ENCODE measurements at regions not wholly inside any gene's neighbourhood (a gene's known extent, or its start where the extent isn't known, plus 50 kb on each side); places are given as distances from the start of the nearest gene placed in this dataset.

GRCh38 chr1:5595531-5596170, 396.6 kb downstream of the NPHP4 start:
- DNase-seq: no peak

DNA sequence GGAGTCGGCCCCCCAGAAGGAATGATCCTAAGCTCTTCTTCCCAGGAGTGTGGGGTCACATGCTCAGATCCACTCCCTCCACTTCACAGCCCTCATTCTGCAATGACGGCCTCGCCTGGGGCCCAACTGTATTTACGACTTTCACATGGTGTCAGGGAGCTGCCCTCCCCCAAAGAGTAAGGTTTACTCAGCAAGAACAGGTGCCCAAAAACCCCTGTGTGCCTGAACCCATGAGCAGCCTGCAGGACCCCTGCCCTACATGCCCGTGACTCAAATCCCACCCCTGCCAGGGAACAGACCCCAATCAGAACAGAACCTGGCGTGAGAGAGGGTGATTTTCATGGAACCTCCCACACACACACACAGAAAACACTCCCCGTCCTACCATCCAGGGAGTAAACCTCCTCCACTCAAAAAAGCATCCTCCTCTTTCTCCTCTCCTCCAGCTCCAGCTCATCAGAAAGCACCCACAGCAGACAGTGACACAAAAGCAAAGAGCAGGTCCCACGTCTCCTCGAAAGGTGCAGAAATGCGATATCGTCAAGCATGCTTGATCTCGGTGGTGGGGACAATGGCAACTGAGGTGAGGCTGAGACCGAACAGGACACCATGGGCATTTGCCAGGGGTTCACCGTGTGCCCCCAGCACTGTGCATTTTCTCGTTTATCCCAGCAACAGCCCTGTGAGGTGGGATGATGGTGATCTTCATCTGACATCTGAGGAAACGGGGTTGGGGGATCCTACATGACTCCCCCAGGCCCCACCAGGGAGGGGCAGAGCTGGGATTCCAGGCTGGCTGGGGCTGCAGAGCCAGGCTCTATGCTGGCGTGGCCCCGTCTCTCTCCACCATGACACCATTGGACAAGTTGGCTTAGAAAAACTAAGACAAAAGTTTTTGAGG, 397.9 kb downstream of the NPHP4 start:
- DNase-seq: no peak

DNA sequence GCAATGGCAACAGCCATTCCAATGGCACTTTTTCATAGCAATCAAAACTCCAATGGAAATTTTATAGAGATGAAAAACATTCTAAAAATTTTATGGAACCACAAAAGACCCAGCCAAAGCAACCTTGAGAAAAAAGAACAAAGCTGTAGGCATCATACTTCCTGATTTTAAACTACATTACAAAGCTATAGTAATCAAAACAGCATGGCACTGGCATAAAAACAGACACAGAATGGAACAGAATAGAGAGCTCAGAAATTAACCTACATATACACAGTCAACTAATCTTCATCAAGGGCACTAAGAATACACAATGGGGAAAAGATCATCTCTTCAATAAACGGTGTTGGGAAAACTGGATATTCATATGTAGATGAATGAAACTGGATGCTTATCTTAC, 401.5 kb downstream of the NPHP4 start:
- DNase-seq: no peak

- DNase-seq: no peak
Observed at GRCh38 chr1:5586629-5587028, 405.6 kb downstream of the NPHP4 start.

DNA sequence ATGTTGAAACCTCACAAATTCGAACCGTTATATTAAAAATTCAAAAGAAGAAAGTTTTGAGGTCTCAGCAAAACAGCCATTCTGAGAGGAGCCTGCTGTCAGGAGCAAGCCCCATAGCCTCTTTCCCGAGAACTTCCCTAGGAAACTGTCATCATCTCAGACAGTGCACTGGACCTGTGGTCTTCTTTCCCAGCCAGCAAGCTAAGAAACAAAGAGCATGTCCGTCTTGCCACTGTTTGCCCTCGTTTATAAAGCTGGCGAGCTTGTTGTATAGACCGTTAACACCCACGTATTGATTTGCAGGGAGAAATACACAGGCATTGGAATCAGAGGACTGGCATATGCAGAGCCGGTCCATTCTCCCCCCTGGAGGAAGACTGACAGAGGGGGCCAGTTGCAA, 407.0 kb downstream of the NPHP4 start:
- no peak for DNase-seq

DNA sequence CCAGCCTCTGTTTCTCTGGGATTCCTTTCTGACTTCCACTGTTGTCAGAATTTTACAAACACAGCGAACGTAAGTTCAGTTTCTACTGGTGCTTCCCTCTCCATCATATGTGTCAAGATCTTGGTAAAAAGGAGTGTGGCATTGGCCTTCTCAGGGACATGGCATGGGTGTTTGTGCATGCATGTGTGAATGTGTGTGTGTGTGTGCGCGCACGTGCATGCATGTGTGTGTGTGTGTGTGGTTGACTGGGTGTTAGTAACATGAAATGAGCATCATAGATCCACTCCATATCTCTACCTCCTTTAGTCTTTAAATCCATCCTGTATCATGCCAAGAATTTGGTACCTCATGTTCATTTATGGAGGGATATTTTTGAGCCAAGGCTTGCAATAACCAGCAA, 411.3 kb downstream of the NPHP4 start:
- no peak for DNase-seq

DNA sequence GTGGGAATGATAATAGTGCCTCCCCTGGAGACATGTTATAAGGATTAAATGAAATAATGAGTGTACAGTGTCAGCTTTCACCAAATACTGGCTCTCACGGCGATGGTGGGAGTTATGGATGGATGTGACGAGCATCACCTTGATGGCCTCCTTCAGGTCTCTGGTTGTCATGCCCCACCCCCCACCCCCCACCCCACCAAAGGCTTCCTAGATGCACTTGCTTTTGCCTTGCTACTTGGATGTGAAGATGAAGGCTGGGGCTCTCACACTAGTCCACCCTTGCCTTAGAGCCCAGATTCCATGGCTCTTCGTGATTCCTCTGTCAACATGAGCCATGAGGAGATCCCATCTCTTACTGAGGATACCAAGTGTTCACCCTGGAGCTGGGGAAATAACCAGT, 412.3 kb downstream of the NPHP4 start:
- DNase-seq: no peak

DNA sequence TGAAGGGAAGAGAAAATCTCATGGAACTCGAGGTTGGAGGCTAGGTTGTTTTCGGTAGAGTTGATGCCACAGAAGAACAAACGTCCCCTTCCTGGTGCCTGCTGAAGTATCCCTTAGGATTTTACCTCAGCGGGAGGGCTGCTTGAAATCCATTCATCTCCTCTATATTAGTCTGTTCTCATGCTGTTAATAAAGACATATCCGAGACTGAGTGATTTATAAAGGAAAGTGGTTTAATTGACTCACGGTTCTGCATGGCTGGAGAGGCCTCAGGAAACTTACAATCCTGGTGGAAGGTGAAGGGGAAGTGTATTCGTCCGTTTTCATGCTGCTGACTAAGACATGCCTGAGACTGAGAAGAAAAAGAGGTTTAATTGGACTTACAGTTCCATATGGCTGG, 413.5 kb downstream of the NPHP4 start:
- no peak for DNase-seq

GRCh38 chr1:5577255-5578040, 414.8 kb downstream of the NPHP4 start:
- DNase-seq: no peak

DNA sequence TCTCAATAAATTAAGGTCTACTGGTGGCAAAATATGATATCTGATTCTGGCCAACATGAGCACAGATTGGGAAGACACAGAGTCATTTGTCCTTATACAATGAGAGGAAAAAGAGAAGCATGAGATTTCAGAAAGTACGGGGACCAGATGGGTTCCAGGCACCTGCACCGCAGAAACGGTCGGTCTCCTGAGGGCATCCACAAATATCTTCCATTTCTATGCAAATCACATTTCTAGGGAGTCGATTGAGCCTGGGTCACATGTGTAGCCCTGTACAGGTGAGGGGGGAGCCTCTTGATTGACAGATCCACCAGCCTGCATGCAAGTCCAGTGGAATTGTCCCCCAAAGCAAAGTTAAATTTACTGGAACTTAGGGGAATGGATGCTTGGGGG, 415.6 kb downstream of the NPHP4 start:
- no peak for DNase-seq

GRCh38 chr1:5576011-5576672, 416.1 kb downstream of the NPHP4 start:
- no peak for DNase-seq

GRCh38 chr1:5575396-5575940, 416.8 kb downstream of the NPHP4 start:
- no peak for DNase-seq

DNA sequence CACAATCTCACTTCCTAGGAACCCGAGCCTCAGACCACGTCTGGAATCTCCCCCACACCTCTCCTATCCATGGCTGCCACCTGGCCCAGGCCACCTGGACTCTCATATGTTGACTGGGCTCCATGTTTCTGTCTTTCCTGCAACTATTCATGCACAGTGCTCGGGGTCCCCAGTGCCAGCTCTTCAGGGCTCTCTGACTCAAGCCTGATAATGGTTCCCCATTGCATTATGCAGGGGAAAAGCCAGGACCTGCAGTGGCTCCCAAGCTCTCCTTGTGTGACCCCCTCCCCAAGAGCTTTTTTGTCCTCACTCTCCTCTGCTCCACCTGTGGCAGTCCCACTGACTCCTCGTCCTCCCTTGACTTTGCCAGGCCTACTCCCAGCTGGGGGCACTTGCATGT, 417.6 kb downstream of the NPHP4 start:
- no peak for DNase-seq

DNA sequence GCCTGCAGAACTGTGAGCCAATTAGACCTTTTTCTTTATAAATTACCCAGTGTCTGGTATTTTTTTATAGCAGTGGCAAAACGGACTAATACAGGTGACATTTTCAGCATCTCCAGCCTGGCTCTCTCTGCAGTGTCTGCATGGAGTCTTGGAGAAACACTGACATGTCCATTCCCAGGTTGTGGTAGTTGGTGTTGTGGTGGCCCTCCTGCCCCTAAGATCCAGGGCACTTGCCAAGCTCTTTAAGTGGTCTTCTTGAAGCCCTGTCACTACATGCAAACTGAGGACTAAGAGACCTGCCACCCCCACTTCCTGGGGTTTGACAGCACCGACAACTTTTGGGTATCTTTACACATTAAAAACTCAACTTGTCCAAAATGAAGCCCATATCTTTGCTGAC, 419.4 kb downstream of the NPHP4 start:
- no peak for DNase-seq

DNA sequence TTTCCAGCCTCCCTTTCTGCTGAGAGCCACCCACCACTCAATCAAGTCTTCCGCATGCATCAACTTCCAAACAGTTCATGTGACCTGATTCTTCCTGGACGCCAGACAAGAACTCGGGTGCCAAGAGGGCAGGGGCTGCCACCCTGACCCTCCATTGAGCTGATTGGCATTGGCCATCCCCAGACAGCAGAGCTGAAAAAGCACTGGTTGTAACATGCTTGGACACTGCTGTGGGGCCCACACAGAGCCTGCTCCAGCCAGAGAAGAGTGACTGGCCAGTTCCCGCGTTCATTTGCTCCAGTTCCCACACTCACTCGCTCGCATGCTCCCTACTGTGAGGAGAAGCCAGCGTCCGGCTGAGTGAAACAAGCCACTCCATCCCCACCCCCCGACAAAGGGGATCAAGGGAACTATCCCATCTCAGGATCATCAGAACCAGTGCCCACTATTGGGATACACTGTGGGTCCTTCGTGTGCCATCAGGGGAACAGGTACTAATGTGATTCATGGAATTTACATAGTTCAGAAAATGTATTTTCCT, 420.3 kb downstream of the NPHP4 start:
- DNase-seq: no peak

GRCh38 chr1:5571438-5571837, 420.8 kb downstream of the NPHP4 start:
- no peak for DNase-seq

- no peak for DNase-seq
Observed at GRCh38 chr1:5570931-5571330, 421.3 kb downstream of the NPHP4 start.

- DNase-seq: no peak
Observed at GRCh38 chr1:5568321-5568720, 423.9 kb downstream of the NPHP4 start.

DNA sequence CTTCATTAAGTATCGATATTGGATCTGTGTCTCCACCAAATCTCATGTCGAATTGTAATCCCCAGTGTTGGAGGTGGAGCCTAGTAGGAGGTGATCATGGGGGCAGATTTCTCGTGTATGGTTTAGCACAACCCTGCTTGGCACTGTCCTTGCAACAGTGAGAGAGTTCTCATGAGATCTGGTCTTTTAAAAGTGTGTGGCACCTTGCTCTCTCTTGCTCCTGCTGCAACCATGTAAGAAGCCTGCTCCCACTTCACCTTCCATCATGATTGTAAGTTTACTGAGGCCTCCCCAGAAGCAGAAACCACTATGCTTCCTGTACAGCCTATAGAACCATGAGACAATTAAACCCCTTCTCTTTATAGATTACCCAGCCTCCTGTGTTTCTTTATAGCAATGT, 424.4 kb downstream of the NPHP4 start:
- no peak for DNase-seq

- DNase-seq: no peak
Observed at GRCh38 chr1:5566924-5567323, 425.3 kb downstream of the NPHP4 start.

- DNase-seq: no peak
Observed at GRCh38 chr1:5565281-5566125, 426.7 kb downstream of the NPHP4 start.

All from SHP77 (cell line).